GM19438 (cell line): ENCODE measurements at regions not wholly inside any gene's neighbourhood (a gene's known extent, or its start where the extent isn't known, plus 50 kb on each side); places are given as distances from the start of the nearest gene placed in this dataset.
"Not testable (repeated sequence)": the region's sequence is repeated elsewhere in the genome, so short reads cannot be mapped to it uniquely, and the experiment has no call there.

ENCODE experiments used
- ATAC-seq: cut with Tn5 transposase; IDR thresholded peaks from one replicate; pipeline ENCODE4 v1.9.1; 2021; ENCODE audit warnings: low read depth; ENCODE audit not compliant: unreplicated experiment

DNA sequence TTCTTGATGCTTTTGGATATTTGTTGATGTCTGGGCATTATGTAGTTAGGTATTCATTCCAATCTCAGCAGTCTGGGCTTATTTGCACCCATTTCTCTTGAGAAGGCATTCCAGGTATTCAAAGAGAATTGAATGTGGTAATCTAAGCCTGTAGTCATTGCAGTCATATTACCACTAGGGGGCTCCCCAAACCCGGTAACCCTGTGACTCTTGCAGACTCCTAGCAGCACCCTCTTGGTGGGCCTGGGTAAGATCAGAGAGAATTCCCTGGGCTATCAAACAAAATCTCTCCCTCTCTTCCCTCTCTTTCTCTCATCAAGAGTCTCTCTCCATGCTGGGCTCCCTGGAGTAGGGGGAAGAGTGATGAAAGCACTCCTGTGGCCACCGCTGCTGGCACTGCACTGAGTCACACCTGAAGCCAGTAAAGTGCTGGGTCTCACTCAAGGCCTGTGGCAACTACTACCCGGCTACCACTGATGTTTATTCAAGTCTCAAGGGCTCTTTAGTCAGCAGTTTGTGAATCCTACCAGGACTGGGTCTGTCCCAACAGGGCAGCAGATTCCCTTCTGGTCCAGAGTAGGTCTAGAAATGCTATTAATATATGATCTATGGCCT, 187.7 kb upstream of the NUDT10 start:
- ATAC-seq: peak; percentile 77

DNA sequence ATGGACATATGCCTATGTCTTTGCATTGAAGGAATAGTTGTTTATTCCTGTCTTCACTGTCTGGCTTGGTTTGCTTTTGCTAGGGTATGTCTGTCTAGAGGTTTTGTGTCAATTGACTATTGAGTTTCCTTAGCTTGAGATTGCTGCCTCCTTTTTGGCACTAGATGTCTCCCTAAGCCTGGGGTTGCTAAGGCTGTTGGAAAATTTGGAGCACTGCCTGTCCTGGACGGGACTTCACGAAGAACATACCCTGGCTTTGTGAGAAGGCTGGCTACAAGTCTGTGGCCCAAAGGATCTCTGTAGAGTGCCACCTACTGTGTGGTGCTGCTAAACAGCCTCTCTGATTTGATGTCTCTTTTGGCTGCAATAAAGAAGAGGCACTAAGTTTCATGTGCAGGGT, 183.8 kb upstream of the NUDT10 start:
- no peak for ATAC-seq

DNA sequence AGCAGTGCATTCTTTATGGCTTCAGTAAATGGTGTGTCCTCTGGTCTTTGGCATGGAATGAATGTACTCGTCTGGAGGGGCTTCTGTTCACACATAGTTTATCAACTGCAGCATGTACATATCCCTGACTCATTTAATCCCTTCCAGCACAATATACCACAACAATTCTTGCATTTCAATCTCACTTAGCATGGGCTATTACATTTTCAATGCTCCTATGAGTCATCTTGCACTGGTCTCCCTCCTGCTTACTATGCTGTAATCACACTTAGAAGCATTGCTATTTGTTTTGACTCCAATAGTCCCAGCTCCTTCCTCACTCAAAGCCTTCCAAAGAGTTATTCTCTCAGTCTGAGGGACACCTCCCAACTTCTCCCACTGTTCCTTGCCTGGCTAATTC, 180.9 kb upstream of the NUDT10 start:
- ATAC-seq: no peak

DNA sequence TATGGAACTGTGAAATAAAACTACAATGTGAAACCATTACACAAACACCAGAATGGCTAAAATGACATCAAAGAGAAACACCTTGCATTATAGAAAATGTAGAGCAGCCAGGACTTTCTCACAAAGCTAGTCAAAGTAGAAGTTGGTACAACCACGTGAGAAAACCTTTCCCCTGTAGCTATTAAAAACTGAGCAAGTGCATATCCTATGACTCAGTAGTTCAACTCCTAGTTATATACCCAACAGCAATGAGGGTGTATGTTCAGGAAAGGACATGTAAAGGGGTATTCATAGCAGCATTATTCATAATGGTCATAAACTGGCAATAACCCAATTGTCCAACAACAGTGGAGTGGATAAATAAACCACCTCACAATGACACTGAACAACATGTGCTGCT, 177.5 kb upstream of the NUDT10 start:
- ATAC-seq: no peak

DNA sequence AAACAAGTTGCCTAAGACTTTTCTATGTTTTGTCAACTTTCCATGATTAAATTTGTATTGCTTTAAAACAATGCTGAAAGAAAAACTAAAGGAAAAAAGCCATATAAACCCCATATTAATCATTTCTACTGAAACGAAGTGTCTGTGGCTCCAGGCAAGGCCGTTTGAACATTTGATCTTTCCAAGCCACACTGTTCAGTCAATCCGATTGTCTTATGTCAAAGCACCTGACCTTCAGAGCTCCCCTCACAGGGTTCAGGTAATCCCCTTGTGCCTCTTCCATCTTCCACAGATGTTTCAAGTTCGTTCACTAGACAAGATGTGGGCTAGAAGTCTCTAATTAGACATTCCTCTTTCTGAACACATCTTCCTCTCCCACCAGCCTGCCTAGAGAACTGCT, 177.1 kb upstream of the NUDT10 start:
- ATAC-seq: no peak

DNA sequence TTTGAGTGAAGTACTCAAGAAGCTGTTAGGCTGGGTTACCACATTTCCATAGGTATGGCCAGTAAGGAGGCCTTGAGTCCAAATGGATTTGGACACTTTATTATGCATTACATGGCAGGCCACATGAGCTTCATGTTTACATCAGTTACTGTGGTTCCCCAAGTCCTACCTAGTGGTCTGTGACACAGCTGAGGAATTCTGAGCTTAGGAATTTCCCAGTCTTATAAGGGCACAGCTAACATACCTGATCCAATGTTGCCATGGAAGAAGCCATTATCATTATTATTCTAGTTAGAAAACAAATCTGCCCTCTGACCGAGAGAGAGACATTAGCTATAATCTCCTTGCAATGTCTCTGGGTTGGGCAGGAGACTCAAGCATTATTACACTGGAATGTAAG, 174.4 kb upstream of the NUDT10 start:
- ATAC-seq: no peak

DNA sequence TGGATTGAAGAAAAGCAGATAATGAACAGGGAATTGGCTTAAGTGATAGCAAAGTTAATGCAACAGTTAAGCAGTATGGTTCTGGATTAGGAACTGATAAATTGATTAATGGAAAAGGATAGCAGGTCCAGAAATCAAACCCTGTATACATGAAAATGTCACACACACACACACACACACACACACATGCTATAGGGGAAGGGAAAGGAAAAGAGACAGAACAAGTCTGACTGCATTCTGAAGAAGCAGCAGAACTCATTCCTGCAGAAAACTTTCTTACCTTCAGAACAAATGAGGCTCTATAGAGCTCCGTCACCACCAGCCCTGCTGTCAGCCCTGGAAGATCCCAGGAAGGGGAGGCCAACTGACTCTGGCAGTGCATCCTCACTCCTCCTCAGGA, 173.2 kb upstream of the NUDT10 start:
- not testable (repeated sequence) for ATAC-seq

DNA sequence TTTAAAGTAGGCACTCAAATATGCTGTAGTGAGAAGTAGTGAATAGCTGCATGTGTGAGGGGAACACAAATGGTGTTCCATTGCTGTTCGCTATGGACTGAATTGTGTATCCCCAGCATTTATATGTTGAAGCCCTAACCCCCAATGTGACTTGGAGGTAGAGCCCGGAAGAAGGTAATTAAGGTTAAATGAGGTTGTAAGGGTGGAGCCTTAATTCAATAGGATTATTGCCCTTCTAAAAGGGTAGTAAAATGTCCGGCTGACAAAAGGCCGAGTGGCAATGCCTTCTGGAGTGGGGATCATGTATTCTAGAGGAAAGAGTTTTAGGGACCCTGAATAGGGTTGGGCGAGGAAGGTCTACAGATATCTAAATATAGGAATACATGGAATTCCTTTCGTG, 168.9 kb upstream of the NUDT10 start:
- no peak for ATAC-seq

DNA sequence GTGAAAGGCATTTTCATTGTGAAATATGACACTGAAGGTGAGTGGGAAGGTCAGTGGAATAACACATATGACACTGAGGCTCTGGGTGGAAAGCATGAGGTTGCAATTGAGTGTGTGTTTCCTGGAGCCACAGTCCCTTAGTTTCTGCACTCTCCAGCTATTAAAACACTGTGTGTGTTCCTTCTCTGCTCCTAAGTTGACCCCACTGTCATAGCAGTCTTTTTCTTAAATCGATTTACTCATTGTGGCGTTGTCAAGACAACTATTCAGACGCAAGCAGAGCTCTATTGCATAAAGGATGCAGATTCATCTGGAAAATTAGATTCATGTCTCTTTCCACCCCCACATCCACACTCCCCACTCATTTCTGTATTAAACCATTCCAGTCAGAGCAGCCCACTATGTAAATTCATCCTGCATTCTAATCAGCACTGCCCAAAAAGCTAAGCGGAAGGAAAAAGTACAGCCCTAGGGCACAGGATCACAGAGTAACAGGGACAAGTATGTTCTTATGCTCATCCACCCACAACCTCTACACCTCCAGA, 154.2 kb upstream of the NUDT10 start:
- ATAC-seq: not testable (repeated sequence)

DNA sequence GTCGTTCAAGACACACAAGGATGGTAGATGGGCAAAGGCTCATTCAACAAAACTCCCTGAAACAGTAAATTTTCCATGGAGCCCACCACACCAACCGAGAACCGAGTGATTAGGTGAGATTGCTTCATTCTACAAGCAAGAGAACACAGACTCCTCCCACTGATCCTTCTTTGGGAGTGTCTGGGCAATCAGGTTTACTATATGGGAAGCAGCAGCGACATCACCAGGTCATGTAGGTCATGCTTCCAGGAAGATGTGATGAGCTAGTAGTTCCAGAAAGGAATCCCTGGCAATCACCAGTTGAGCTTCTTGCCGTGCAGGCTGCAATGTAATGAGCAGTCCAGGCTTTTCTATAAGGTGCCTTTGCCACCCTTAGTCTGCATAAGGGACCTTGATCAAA, 152.8 kb upstream of the NUDT10 start:
- not testable (repeated sequence) for ATAC-seq

DNA sequence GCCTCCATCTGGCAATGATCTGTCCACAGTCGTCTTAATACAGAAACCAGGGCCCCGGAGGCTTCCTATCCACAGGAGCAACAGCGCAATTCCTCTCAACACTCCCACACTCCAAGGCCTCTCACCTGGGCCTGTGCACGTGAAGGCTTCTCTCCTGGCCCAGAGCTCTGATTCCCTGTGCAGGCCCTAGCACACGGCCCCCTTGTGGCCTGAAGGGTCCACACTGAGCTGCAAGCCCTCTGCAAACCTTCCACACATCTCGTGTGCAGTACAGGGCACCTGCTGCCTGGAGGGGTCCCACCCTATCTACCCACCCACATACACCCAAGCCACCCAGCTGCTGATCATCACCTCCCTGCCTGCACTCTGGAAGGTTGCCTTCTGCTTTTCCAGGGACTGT, 150.1 kb upstream of the NUDT10 start:
- no peak for ATAC-seq

DNA sequence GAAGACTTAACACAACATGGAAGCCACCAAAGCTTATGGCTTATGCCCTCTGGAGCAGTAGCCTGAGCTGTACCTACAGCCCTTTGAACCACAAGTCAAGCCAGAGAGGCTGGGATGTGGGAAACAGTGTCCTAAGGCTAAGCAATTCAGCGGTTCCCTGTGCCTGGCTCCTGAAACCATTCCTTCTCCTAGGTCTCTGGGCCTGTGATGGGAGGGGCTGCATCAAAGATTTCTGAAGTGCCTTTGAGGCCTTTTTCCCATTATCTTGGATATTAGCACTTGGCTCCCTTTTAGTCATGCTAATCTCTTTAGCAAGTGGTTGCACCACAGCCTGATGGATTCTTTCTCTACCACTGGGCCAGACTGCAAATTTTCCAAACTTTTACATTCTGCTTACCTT, 140.5 kb upstream of the NUDT10 start:
- ATAC-seq: no peak

DNA sequence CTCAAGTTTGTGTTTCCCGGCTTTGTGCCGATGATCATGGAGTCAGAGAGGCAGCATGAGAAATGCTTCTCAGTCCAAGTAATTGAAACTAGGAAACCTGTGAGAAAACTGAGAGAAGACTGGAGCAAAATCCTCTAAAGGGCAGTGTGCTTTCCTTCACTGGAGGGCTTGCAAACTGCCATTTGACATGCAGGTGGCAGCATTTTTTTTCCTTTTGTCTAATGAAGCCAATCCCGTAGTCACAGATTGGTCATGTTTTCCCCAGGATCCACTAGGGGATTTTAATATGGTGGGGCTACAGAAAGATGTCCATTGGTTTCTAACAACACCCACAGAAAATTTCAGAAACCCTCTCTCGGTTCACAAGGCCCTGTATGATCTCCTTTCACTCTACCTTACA, 117.4 kb upstream of the NUDT10 start:
- no peak for ATAC-seq

DNA sequence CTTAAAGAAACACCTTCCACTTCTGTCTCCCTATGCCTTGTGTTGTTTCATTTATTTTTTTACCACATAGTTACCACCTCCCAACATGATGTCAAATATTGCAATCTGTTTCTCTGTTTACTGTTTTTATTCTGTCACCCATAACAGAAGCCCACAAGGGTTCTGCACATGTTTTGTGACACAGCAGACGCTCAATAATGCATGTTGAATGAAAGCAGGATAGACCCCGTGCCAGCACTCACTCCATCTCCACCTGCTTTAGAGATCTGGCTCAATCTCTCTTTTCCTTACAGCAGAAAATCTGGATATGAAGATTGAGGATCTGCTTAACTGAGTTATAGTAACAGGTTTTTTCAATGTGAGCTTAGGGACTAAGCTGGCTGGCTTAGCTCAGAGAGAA, 116.8 kb upstream of the NUDT10 start:
- no peak for ATAC-seq

DNA sequence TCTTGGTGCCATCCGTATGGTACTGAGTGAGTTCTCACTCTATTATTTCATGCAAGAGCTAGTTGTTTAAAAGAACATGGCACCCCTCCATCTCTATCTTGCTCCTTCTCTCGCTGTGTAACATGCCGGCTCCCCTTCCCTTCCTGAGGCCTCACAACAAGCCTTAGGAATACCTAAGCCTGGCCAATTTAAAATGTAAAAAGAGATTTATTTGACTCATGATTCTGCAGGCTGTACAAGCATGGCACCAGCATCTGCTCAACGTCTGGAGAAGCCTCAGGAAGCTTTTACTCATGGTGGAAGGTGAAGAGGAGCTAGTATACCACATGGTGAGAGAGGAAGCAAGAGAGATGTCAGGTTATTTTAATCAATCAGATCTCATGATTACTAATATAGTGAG, 90.4 kb upstream of the NUDT10 start:
- ATAC-seq: no peak

DNA sequence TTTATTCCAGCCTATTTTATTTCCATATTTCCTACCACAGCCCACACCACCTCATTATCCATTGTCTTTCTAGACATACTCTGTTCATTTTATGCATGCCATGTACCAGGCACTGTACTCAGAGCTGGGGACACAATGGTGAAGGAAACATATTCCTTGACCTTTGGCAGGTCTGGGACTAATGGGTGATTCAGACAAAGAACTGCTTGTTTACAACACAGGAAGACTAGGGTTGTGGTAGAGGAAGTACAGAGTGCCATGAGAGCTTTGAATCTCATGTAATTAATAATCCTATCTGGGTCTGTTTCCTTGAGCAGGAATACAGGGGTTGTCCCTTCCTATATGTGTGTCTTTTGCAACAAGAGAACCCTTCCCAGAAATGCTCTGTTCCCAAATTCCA, 75.1 kb upstream of the NUDT10 start:
- no peak for ATAC-seq

DNA sequence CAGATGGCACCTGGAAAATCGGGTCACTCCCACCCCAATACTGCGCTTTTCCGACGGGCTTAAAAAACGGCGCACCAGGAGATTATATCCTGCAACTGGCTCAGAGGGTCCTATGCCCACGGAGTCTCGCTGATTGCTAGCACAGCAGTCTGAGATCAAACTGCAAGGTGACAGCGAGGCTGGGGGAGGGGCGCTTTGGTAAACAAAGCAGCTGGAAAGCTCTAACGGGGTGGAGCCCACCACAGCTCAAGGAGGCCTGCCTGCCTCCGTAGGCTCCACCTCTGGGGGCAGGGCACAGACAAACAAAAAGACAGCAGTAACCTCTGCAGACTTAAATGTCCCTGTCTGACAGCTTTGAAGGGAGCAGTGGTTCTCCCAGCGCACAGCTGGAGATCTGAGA, 70.4 kb upstream of the NUDT10 start:
- not testable (repeated sequence) for ATAC-seq

DNA sequence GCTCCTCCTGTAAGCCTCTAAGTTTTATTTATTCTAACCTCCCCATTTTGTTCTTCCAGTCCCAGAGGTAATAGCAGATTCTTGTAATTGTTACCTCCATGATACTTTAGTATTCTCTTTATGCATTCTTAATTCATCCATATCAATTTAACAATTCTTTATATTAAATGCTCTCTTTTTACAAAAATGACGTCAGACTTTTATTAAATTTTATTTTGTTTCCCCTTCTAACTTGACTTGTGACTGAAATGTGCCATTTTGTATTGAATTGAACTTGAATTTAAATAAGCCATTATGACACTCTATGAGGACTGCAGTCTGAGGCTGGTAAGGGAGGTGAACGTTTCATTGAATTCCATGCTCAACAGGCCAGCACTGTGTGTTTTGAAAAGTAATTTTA, 60.0 kb upstream of the NUDT10 start:
- ATAC-seq: no peak

DNA sequence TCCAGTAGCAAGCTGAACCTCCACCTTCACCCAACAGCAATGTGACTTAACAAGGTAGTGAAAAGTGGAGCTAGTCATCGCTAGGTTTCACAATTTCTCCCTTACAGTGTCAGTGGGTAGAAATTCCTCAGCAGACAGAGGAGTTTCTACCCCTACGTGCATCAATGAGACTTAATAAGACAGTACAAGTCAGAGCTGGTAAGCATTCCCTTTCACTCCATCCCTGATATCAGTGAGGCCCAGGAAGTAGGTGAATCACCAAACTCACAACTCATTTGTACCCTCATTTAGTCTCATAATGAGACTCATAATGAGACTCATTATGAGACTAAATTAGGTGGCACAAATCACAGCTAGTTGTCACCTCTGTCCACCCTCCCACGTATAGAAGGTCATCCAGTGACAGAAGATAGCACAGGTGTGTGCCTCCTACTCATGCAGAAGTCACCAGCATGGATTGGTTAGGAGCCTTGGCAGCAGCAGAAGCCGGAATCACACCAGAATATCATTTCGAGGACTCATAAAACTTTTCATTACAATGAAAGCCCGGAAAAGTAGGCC, 50.8 kb upstream of the NUDT10 start:
- no peak for ATAC-seq
